H1 (cell line): ENCODE measurements at regions not wholly inside any gene's neighbourhood (a gene's known extent, or its start where the extent isn't known, plus 50 kb on each side); places are given as distances from the start of the nearest gene placed in this dataset.

Experiments used
- CTCF ChIP-seq, 3 experiments: IDR thresholded peaks; 1 replicate in 2 of 3; 2 replicates in 1 of 3; pipeline versions ENCODE4 v1.5.1 to v1.6.1; 2011; ENCODE audit warnings: low read length in 3 of 3, mild to moderate bottlenecking in 3 of 3, inconsistent platforms in 2 of 3, low read depth in 1 of 3, moderate library complexity in 1 of 3; ENCODE audit not compliant: insufficient read depth in 1 of 3; ENCODE audit errors: control extremely low read depth in 1 of 3
- MAFK ChIP-seq: IDR thresholded peaks from 2 replicates; pipeline ENCODE4 v1.6.1; 2012; ENCODE audit warnings: low read depth, mild to moderate bottlenecking, improper control_type of control experiment, low read length
- NRF1 ChIP-seq: IDR thresholded peaks from 2 replicates; pipeline ENCODE4 v1.6.1; 2011; ENCODE audit warnings: mild to moderate bottlenecking, low read depth, low read length, improper control_type of control experiment
- SP1 ChIP-seq: IDR thresholded peaks from 2 replicates; pipeline ENCODE4 v1.6.1; 2011; ENCODE audit warnings: low read depth, low read length
- YY1 ChIP-seq: IDR thresholded peaks from 2 replicates; pipeline ENCODE4 v1.6.1; 2011; ENCODE audit warnings: low read depth, mild to moderate bottlenecking, low read length

DNA sequence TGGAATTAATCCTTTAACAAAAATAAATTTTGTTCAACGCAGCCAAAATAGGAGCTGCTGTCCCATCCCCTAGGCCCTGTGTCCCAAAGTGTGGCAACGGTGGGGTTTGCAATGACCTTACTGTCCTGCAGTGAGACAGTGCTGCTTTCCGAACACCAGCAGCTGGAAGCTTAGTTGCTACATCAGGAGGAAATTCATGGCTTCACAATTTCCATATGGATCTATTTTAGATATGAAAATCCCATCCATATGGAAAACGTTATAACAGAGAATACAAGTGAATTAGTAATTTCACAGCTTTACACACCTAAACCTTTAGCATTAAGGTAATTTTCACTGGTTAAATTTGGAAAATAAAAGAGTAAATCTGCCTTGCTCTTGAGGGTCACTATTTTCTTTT is 396.3 kb upstream of the TENM3 start:
- TF ChIP-seq MAFK (no peak), NRF1 (no peak), CTCF (IDR thresholded peaks at IDR 0.05; ENCODE audit: control extremely low read depth in 1 of 3, insufficient read depth in 1 of 3, low read depth in 1 of 3, low read length in 3 of 3) (no peak), SP1 (no peak), YY1 (no peak)
